ENCODE measurements at regions not wholly inside any gene's neighbourhood (a gene's known extent, or its start where the extent isn't known, plus 50 kb on each side); places are given as distances from the start of the nearest gene placed in this dataset.

DNA sequence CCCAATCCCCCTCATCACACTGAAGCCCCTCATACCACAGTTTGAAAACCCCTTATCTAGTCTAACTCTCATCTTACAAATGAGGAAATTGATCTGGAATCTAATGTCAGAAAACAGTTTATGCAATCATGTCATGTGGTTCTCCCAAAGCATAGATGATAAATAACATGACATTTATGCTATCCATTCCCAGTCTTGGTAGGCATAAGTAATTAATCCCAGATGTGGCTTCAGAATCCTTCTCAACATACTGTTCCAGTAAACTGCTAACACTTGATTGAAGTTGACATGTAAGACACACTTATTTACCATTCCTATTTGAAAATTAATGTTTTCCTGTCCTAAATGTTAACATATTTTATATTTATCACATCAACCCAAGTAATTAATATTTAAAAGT is 168.7 kb downstream of the GALC start:
- no peak for DNase-seq (ENCODE audit: low read depth)
- no peak overlapping the region for H3K4me3 ChIP-seq (ENCODE audit: low read depth, low read length)
- TF ChIP-seq, protein P1, sequence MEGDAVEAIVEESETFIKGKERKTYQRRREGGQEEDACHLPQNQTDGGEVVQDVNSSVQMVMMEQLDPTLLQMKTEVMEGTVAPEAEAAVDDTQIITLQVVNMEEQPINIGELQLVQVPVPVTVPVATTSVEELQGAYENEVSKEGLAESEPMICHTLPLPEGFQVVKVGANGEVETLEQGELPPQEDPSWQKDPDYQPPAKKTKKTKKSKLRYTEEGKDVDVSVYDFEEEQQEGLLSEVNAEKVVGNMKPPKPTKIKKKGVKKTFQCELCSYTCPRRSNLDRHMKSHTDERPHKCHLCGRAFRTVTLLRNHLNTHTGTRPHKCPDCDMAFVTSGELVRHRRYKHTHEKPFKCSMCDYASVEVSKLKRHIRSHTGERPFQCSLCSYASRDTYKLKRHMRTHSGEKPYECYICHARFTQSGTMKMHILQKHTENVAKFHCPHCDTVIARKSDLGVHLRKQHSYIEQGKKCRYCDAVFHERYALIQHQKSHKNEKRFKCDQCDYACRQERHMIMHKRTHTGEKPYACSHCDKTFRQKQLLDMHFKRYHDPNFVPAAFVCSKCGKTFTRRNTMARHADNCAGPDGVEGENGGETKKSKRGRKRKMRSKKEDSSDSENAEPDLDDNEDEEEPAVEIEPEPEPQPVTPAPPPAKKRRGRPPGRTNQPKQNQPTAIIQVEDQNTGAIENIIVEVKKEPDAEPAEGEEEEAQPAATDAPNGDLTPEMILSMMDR (conservative IDR thresholded peaks at IDR 0.05; ENCODE audit: low read depth, low read length) = no peak

- no peak for DNase-seq (ENCODE audit: low read depth)
- TF ChIP-seq, protein P1 (conservative IDR thresholded peaks at IDR 0.05; ENCODE audit: low read depth, low read length) = no peak
- H3K4me3 ChIP-seq (ENCODE audit: low read depth, low read length) = no peak overlapping the region
Measured at GRCh38 chr14:87816416-87816815, 176.6 kb downstream of the GALC start.

DNA sequence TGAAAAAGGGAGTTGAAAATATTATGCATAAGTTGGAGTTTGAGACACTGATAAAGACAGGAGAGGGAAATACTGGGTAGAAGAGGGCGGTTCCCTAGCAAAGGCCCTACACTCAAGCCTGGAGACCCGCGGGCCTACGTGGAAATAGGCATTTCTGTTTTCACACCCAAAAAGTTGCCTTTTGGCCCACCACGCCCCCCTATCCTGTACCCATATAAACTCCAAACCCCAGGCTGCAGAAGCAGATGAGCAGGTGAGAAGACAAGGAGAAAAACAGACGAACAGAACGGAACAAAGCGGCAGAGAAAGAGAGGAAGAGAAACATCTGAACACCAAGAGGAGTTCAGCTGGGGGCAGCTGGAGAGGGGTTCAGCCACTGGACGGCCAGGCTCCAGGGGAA is 177.9 kb downstream of the GALC start:
- no peak for DNase-seq (ENCODE audit: low read depth)
- no peak overlapping the region for H3K4me3 ChIP-seq (ENCODE audit: low read depth, low read length)
- TF ChIP-seq, protein P1 (conservative IDR thresholded peaks at IDR 0.05; ENCODE audit: low read depth, low read length) = no peak

GRCh38 chr14:87813686-87814085 is 179.3 kb downstream of the GALC start:
- DNase-seq (ENCODE audit: low read depth) = no peak
- no peak overlapping the region for H3K4me3 ChIP-seq (ENCODE audit: low read depth, low read length)
- TF ChIP-seq, protein P1 (conservative IDR thresholded peaks at IDR 0.05; ENCODE audit: low read depth, low read length) = no peak

DNA sequence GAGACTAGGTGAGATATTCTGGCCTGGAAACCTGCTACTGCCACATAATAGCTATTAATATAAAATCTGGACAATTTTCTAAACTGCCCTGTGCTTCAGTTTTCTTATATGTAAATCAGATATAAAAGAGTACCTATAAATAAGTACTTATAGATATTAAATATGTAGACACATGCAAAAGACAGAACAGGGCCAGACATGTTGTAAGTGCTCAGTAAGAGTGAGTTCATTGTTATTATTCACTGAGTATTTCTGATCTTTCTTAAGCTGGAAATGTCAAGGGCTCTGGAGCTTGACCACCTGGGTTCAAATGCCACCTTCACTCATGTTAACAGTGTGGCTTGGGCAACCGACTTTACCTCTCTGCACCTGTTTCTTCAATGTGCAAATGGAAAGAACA is 179.8 kb downstream of the GALC start:
- no peak for DNase-seq (ENCODE audit: low read depth)
- TF ChIP-seq, protein P1 (conservative IDR thresholded peaks at IDR 0.05; ENCODE audit: low read depth, low read length) = no peak
- H3K4me3 ChIP-seq (ENCODE audit: low read depth, low read length) = no peak overlapping the region

- no peak for DNase-seq (ENCODE audit: low read depth)
- no peak overlapping the region for H3K4me3 ChIP-seq (ENCODE audit: low read depth, low read length)
- TF ChIP-seq, protein P1 (conservative IDR thresholded peaks at IDR 0.05; ENCODE audit: low read depth, low read length) = no peak
Measured at GRCh38 chr14:87811246-87811645, 181.7 kb downstream of the GALC start.

- no peak for DNase-seq (ENCODE audit: low read depth)
- H3K4me3 ChIP-seq (ENCODE audit: low read depth, low read length) = no peak overlapping the region
- TF ChIP-seq, protein P1 (conservative IDR thresholded peaks at IDR 0.05; ENCODE audit: low read depth, low read length) = no peak
Measured at GRCh38 chr14:87810711-87811110, 182.3 kb downstream of the GALC start.
